WERI-Rb-1 (cell line): ENCODE measurements at regions not wholly inside any gene's neighbourhood (a gene's known extent, or its start where the extent isn't known, plus 50 kb on each side); places are given as distances from the start of the nearest gene placed in this dataset.

ENCODE experiments used
- DNase-seq: peaks from one replicate; pipeline ENCODE4 v3.0.0-alpha.2; 2020
- H3K27ac ChIP-seq: fragments of 250-450 bp; sonication (Bioruptor Pico); 2 replicates; pipeline ENCODE4 v1.5.1; 2020; ENCODE audit warnings: mild to moderate bottlenecking, moderate library complexity
- H3K27me3 ChIP-seq: fragments of 250-450 bp; sonication (Bioruptor Pico); 2 replicates; pipeline ENCODE4 v1.5.1; 2021; ENCODE audit warnings: mild to moderate bottlenecking, low read depth, moderate library complexity; ENCODE audit not compliant: insufficient read depth, severe bottlenecking
- H3K36me3 ChIP-seq: fragments of 250-450 bp; sonication (Bioruptor Pico); 2 replicates; pipeline ENCODE4 v1.5.1; 2020; ENCODE audit warnings: mild to moderate bottlenecking, moderate library complexity
- H3K4me3 ChIP-seq: 2 replicates; pipeline ENCODE4 v1.5.1; 2011; ENCODE audit warnings: low read depth, mild to moderate bottlenecking, control low read depth, low read length
- H3K9me3 ChIP-seq: fragments of 250-450 bp; sonication (Bioruptor Pico); 2 replicates; pipeline ENCODE4 v1.5.1; 2021; ENCODE audit warnings: mild to moderate bottlenecking, moderate library complexity; ENCODE audit not compliant: severe bottlenecking
- CTCF ChIP-seq: IDR thresholded peaks from 2 replicates; pipeline ENCODE4 v1.5.1; 2011; ENCODE audit warnings: low read depth, mild to moderate bottlenecking, control low read depth, inconsistent platforms, low read length

DNA sequence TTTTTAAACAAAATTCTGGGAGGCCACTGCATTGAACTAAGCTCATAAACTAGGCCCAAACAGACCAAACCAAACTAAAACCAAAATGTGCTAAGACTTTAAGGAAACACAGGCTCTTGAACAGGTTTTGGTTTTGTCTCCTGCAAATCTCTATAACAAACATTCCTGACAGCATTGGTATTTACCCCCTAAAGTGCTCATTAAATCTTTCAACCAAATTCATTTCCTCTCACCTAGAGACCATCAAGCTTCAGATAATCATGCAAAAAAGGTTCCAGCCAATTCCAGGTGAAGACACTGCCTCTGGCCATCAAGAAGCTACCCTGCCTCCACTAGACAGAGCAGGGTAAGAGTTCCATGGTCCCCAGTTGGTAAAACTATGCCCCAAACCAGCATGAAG lies 951.2 kb upstream of the MIR17HG start:
- H3K4me3 ChIP-seq: no peak overlapping the region
- TF ChIP-seq CTCF: no peak
- no peak for DNase-seq
- H3K27me3 ChIP-seq: no peaks in the 10 kb centered on the region
- no peaks in the 10 kb centered on the region for H3K36me3 ChIP-seq
- H3K9me3 ChIP-seq: no peaks in the 10 kb centered on the region
- H3K27ac ChIP-seq: no peak overlapping the region

- Histone ChIP-seq H3K27ac (no peak overlapping the region), H3K9me3 (no peaks in the 10 kb centered on the region), H3K36me3 (no peaks in the 10 kb centered on the region), H3K27me3 (no peaks in the 10 kb centered on the region), H3K4me3 (no peak overlapping the region)
- no peak for TF ChIP-seq CTCF
- DNase-seq: no peak
These were observed 950.0 kb upstream of the MIR17HG start for GRCh38 chr13:90397503-90397902.

DNA sequence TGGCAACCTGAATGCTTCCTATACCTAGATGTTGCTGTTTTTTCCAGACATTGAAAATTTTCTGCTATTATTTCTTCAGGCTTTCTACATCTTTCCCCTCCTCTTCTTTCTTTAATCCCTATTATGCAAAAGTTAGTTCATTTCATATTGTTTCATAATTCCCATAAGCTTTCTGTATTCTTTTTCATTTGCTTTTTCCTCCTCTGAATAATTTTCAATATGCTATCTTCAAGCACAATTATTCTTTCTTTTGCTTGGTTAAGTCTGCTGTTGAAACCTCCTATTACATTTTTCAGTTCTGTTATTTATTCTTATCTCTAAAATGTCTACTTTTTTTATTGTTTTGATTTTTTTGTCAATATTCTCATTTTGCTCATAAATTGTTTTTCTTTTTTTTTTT lies 947.1 kb upstream of the MIR17HG start:
- Histone ChIP-seq H3K27ac (no peak overlapping the region), H3K36me3 (no peaks in the 10 kb centered on the region), H3K27me3 (no peaks in the 10 kb centered on the region), H3K4me3 (no peak overlapping the region), H3K9me3 (no peaks in the 10 kb centered on the region)
- no peak for TF ChIP-seq CTCF
- DNase-seq: no peak

- H3K4me3 ChIP-seq: no peak overlapping the region
- H3K27me3 ChIP-seq: no peaks in the 10 kb centered on the region
- DNase-seq: no peak
- H3K36me3 ChIP-seq: no peaks in the 10 kb centered on the region
- H3K9me3 ChIP-seq: no peaks in the 10 kb centered on the region
- H3K27ac ChIP-seq: no peak overlapping the region
- no peak for TF ChIP-seq CTCF
These were observed 946.3 kb upstream of the MIR17HG start for GRCh38 chr13:90401150-90401549.

GRCh38 chr13:90402102-90402501 lies 945.4 kb upstream of the MIR17HG start:
- Histone ChIP-seq H3K27me3 (no peaks in the 10 kb centered on the region), H3K27ac (no peak overlapping the region), H3K36me3 (no peaks in the 10 kb centered on the region), H3K4me3 (no peak overlapping the region), H3K9me3 (no peaks in the 10 kb centered on the region)
- no peak for TF ChIP-seq CTCF
- no peak for DNase-seq

GRCh38 chr13:90402613-90403012 lies 944.9 kb upstream of the MIR17HG start:
- Histone ChIP-seq H3K4me3 (no peak overlapping the region), H3K9me3 (no peaks in the 10 kb centered on the region), H3K27me3 (no peaks in the 10 kb centered on the region), H3K27ac (no peak overlapping the region), H3K36me3 (no peaks in the 10 kb centered on the region)
- no peak for DNase-seq
- TF ChIP-seq CTCF: no peak
